Caco-2 (cell line): ENCODE measurements at regions not wholly inside any gene's neighbourhood (a gene's known extent, or its start where the extent isn't known, plus 50 kb on each side); places are given as distances from the start of the nearest gene placed in this dataset.

ENCODE experiments used
- BruUV-seq: library from RNA; stranded (reverse); fragments of 400-500 nt; replicated peaks from 2 replicates; lab custom pipeline; 2021; lab: Mats Ljungman, UMichigan
- CTCF ChIA-PET: fragments of 300-600 bp; sonication (Branson Sonifier 250); formaldehyde crosslinking; loops from one replicate; lab custom pipeline; 2022; ENCODE audit warnings: antibody characterized with exemption; lab: Charles Lee
- POLR2A ChIA-PET: fragments of 300-600 bp; sonication (Branson Sonifier 250); formaldehyde crosslinking; loops from one replicate; lab custom pipeline; 2022; ENCODE audit warnings: antibody characterized with exemption; lab: Charles Lee
- DNase-seq, 2 experiments: peaks; one replicate each; pipeline versions ENCODE4 v3.0.0 to v3.0.0-alpha.2; 2020 to 2022
- H3K27me3 ChIP-seq: replicated peaks from 2 replicates; pipeline ENCODE4 v1.6.0; 2011; ENCODE audit warnings: low read length; ENCODE audit not compliant: control insufficient read depth, insufficient read depth
- H3K36me3 ChIP-seq: 2 replicates; pipeline ENCODE4 v1.5.1; 2011; ENCODE audit warnings: low read length; ENCODE audit not compliant: control insufficient read depth, insufficient read depth
- H3K4me1 ChIP-seq: fragments of 250-450 bp; sonication (Bioruptor Pico); 2 replicates; pipeline ENCODE4 v1.5.1; 2020; ENCODE audit warnings: mild to moderate bottlenecking
- H3K4me3 ChIP-seq: 2 replicates; pipeline ENCODE4 v1.5.1; 2011; ENCODE audit warnings: low read depth, mild to moderate bottlenecking, control low read depth, low read length
- H3K9me3 ChIP-seq: fragments of 250-450 bp; sonication (Bioruptor Pico); 2 replicates; pipeline ENCODE4 v1.5.1; 2020; ENCODE audit warnings: mild to moderate bottlenecking, moderate library complexity
- H3K27ac Mint-ChIP-seq: one replicate; pipeline ENCODE4 v1.8.0; 2022; ENCODE audit warnings: mixed read lengths; ENCODE audit not compliant: unreplicated experiment
- H3K27me3 Mint-ChIP-seq: one replicate; pipeline ENCODE4 v1.8.0; 2022; ENCODE audit warnings: mixed read lengths; ENCODE audit not compliant: insufficient read depth, unreplicated experiment
- H3K36me3 Mint-ChIP-seq: one replicate; pipeline ENCODE4 v1.8.0; 2022; ENCODE audit warnings: mild to moderate bottlenecking, mixed read lengths; ENCODE audit not compliant: insufficient read depth, unreplicated experiment
- H3K4me1 Mint-ChIP-seq: one replicate; pipeline ENCODE4 v1.8.0; 2022; ENCODE audit warnings: low read depth, mixed read lengths; ENCODE audit not compliant: unreplicated experiment
- H3K4me3 Mint-ChIP-seq: one replicate; pipeline ENCODE4 v1.8.0; 2022; ENCODE audit warnings: mild to moderate bottlenecking, moderate library complexity, mixed read lengths; ENCODE audit not compliant: unreplicated experiment
- H3K9me3 Mint-ChIP-seq: one replicate; pipeline ENCODE4 v1.8.0; 2022; ENCODE audit warnings: mixed read lengths; ENCODE audit not compliant: unreplicated experiment
- CTCF ChIP-seq, 2 experiments: fragments of 200-600 bp in 1 of 2; IDR thresholded peaks; 1 replicate in 1 of 2; 2 replicates in 1 of 2; pipeline versions ENCODE4 v1.5.1 to v1.8.0; 2011 to 2022; ENCODE audit warnings: antibody characterized with exemption in 1 of 2, control low read depth in 1 of 2, inconsistent platforms in 1 of 2, low read depth in 1 of 2, low read length in 1 of 2, mild to moderate bottlenecking in 1 of 2, moderate library complexity in 1 of 2; ENCODE audit not compliant: insufficient read depth in 1 of 2, severe bottlenecking in 1 of 2, unreplicated experiment in 1 of 2
- intact Hi-C: fragments of 100-400 bp; cut with micrococcal nuclease; formaldehyde crosslinking; loops from one replicate; pipeline ENCODE4 v1.10.0; 2022; ENCODE audit not compliant: unreplicated experiment

GRCh38 chr2:146598791-146599190, 1246.0 kb upstream of the ACVR2A start:
- no peaks in the 10 kb centered on the region for H3K36me3 ChIP-seq
- TF ChIP-seq CTCF (IDR thresholded peaks at IDR 0.05; ENCODE audit: insufficient read depth in 1 of 2, low read depth in 1 of 2, low read length in 1 of 2, severe bottlenecking in 1 of 2, unreplicated experiment in 1 of 2) = no peak
- no peaks in the 10 kb centered on the region for H3K9me3 Mint-ChIP-seq
- H3K27me3 ChIP-seq = no peaks in the 10 kb centered on the region
- no TSS peak for BruUV-seq
- no peak for DNase-seq
- no peak overlapping the region for H3K4me3 ChIP-seq
- peaks cover 6% of the 10 kb centered on the region for H3K4me1 Mint-ChIP-seq
- POLR2A ChIA-PET = no interaction called here
- CTCF ChIA-PET = no interaction called here
- H3K27me3 Mint-ChIP-seq = no peaks in the 10 kb centered on the region
- intact Hi-C loops = no loop called here
- H3K36me3 Mint-ChIP-seq = no peaks in the 10 kb centered on the region
- no peak overlapping the region for H3K4me3 Mint-ChIP-seq
- no peak overlapping the region for H3K27ac Mint-ChIP-seq
- H3K4me1 ChIP-seq = peaks cover 9% of the 10 kb centered on the region; the same call in 1 of the 2 replicates
- no peaks in the 10 kb centered on the region for H3K9me3 ChIP-seq

- no peaks in the 10 kb centered on the region for H3K4me1 Mint-ChIP-seq
- TF ChIP-seq CTCF (IDR thresholded peaks at IDR 0.05; ENCODE audit: insufficient read depth in 1 of 2, low read depth in 1 of 2, low read length in 1 of 2, severe bottlenecking in 1 of 2, unreplicated experiment in 1 of 2) = no peak
- no peak overlapping the region for H3K27ac Mint-ChIP-seq
- Histone ChIP-seq H3K36me3 (no peaks in the 10 kb centered on the region), H3K27me3 (no peaks in the 10 kb centered on the region), H3K4me1 (peaks cover 3% of the 10 kb centered on the region; the same call in 1 of the 2 replicates), H3K4me3 (no peak overlapping the region), H3K9me3 (no peaks in the 10 kb centered on the region)
- POLR2A ChIA-PET = no interaction called here
- no peaks in the 10 kb centered on the region for H3K36me3 Mint-ChIP-seq
- H3K4me3 Mint-ChIP-seq = no peak overlapping the region
- BruUV-seq = no TSS peak
- no peaks in the 10 kb centered on the region for H3K9me3 Mint-ChIP-seq
- no peaks in the 10 kb centered on the region for H3K27me3 Mint-ChIP-seq
- intact Hi-C loops = no loop called here
- CTCF ChIA-PET = no interaction called here
- DNase-seq = no peak
Measured at GRCh38 chr2:146597291-146597690, 1247.5 kb upstream of the ACVR2A start.

GRCh38 chr2:146591908-146592307, 1252.9 kb upstream of the ACVR2A start:
- Mint-ChIP-seq H3K9me3 (no peaks in the 10 kb centered on the region), H3K27ac (no peak overlapping the region), H3K4me1 (no peaks in the 10 kb centered on the region), H3K36me3 (no peaks in the 10 kb centered on the region), H3K4me3 (no peak overlapping the region), H3K27me3 (no peaks in the 10 kb centered on the region)
- H3K27me3 ChIP-seq = no peaks in the 10 kb centered on the region
- no peak for TF ChIP-seq CTCF (IDR thresholded peaks at IDR 0.05; ENCODE audit: insufficient read depth in 1 of 2, low read depth in 1 of 2, low read length in 1 of 2, severe bottlenecking in 1 of 2, unreplicated experiment in 1 of 2)
- no TSS peak for BruUV-seq
- H3K4me1 ChIP-seq = no peaks in the 10 kb centered on the region
- no peak overlapping the region for H3K4me3 ChIP-seq
- DNase-seq = no peak
- CTCF ChIA-PET = no interaction called here
- H3K36me3 ChIP-seq = no peaks in the 10 kb centered on the region
- POLR2A ChIA-PET = no interaction called here
- no peaks in the 10 kb centered on the region for H3K9me3 ChIP-seq
- intact Hi-C loops = no loop called here
